Bronchial epithelial cell (primary cell): ENCODE measurements at regions not wholly inside any gene's neighbourhood (a gene's known extent, or its start where the extent isn't known, plus 50 kb on each side); places are given as distances from the start of the nearest gene placed in this dataset.

Experiments used
- DNase-seq: peaks from one replicate; pipeline ENCODE4 v3.0.0-alpha.2; 2010; ENCODE audit warnings: low read depth
- FAIRE-seq: peaks from 2 replicates; lab custom pipeline; 2011; peaks lifted over from hg19 to GRCh38; lab: Jason Lieb, UNC
- H3K27me3 ChIP-seq: 2 replicates; pipeline ENCODE4 v1.5.1; 2011; ENCODE audit warnings: low read length; ENCODE audit not compliant: control insufficient read depth, insufficient read depth
- H3K36me3 ChIP-seq: 2 replicates; pipeline ENCODE4 v1.5.1; 2011; ENCODE audit warnings: low read length; ENCODE audit not compliant: control insufficient read depth, insufficient read depth
- H3K4me3 ChIP-seq: 2 replicates; pipeline ENCODE4 v1.5.1; 2011; ENCODE audit warnings: mild to moderate bottlenecking, low read depth, low read length, control low read depth
- TF ChIP-seq, protein P1 (sequence below): IDR thresholded peaks from 2 replicates; pipeline ENCODE4 v1.5.1; 2011; ENCODE audit warnings: mild to moderate bottlenecking, moderate library complexity, low read length, control low read depth, inconsistent platforms; ENCODE audit not compliant: insufficient read depth, severe bottlenecking

DNA sequence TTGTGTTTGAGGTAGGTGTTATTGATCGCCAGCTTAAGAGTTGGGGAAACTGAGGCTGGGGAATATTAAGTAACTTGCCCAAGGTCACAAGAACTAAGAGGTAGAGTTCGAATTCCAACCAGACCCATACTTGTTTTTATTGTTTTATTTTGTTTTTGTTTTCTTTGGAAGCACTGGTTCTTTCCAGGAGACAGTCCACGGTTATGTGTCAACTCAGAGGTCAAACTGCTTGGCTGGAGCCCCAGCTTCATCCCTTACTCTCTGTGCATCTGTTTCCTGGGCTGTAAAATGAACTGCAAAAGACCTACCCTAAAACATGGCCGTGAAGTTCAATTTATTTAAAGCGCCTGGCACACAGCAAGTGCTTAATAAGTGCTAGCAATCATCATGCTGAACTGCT, 74.4 kb upstream of the MAP1LC3B2 start:
- TF ChIP-seq, protein P1, sequence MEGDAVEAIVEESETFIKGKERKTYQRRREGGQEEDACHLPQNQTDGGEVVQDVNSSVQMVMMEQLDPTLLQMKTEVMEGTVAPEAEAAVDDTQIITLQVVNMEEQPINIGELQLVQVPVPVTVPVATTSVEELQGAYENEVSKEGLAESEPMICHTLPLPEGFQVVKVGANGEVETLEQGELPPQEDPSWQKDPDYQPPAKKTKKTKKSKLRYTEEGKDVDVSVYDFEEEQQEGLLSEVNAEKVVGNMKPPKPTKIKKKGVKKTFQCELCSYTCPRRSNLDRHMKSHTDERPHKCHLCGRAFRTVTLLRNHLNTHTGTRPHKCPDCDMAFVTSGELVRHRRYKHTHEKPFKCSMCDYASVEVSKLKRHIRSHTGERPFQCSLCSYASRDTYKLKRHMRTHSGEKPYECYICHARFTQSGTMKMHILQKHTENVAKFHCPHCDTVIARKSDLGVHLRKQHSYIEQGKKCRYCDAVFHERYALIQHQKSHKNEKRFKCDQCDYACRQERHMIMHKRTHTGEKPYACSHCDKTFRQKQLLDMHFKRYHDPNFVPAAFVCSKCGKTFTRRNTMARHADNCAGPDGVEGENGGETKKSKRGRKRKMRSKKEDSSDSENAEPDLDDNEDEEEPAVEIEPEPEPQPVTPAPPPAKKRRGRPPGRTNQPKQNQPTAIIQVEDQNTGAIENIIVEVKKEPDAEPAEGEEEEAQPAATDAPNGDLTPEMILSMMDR = no peak
- Histone ChIP-seq H3K36me3 (no peaks in the 10 kb centered on the region), H3K4me3 (no peak overlapping the region), H3K27me3 (no peaks in the 10 kb centered on the region)
- FAIRE-seq (no peak), DNase-seq (no peak)

DNA sequence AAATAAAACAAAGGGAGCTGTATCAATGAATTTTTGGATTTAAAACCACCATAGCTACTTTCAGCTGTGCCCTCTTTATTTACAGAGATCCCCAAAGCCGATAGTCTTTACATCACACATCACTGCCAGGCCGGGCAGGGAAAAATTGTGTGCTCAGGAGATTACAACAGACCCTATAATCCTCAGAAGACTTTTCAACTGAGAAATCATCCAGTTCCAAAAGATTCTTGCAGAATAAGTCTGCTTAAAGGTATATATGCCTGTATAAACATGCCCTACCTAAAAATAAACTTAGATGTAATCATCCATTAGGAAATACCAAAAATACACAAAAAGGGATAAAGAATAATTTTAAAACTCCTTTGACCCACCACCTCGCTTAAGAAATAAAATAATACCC, 70.1 kb upstream of the MAP1LC3B2 start:
- FAIRE-seq (no peak), DNase-seq (peak; percentile 64)
- TF ChIP-seq, protein P1 = no peak
- no peak overlapping the region for H3K4me3 ChIP-seq
- no peaks in the 10 kb centered on the region for H3K27me3 ChIP-seq
- H3K36me3 ChIP-seq = no peaks in the 10 kb centered on the region

DNA sequence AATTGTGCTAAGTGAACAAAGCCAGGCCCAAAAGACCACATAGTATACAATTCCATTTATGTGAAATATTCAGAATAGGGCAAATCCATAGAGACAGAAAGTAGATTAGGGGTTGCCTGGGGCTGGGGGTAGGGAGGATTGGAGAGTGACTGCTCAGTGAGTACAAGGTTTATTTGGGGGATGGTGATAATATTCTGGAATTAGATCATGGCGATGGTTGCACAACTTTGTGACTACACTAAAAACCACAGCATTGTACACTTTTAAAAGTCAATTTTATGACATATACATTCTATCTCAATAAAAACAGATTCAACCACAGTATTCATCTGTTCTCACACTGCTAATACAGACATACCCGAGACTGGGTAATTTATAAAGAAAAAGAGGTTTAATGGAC, 68.7 kb upstream of the MAP1LC3B2 start:
- no peaks in the 10 kb centered on the region for H3K36me3 ChIP-seq
- TF ChIP-seq, protein P1 = no peak
- no peaks in the 10 kb centered on the region for H3K27me3 ChIP-seq
- H3K4me3 ChIP-seq = no peak overlapping the region
- FAIRE-seq = no peak
- peak; percentile 74 for DNase-seq

DNA sequence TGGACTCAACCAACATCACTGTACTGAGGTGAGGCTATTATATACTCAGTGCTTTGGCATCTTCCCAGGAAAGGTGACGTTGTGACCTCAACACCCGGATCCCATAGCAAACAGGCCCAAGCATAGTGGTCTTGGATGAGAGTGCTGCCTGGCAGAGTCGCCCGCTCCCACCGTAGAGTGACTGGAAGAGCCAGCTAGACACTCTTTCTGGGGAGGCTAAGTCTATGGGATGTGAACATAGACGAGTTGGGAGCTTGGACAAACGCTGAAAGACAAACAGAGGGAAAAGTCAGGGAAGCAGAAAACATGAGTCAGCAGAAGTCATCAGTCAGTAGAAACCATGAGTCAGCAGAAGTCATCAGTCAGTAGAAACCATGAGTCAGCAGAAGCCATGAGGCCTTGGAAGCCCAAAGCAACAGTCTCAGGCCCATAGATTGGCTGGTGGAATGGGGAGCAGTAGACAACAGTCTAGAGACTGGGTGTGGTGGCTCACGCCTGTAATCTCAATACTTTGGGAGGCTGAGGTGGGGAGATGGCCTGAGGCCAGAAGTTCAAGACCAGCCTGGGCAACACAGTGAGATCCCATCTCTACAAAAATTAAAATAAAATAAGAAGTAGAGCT, 66.4 kb upstream of the MAP1LC3B2 start:
- TF ChIP-seq, protein P1 = no peak
- no peaks in the 10 kb centered on the region for H3K27me3 ChIP-seq
- no peaks in the 10 kb centered on the region for H3K36me3 ChIP-seq
- H3K4me3 ChIP-seq = no peak overlapping the region
- peak; percentile 85 for DNase-seq
- FAIRE-seq = peak; percentile 88

DNA sequence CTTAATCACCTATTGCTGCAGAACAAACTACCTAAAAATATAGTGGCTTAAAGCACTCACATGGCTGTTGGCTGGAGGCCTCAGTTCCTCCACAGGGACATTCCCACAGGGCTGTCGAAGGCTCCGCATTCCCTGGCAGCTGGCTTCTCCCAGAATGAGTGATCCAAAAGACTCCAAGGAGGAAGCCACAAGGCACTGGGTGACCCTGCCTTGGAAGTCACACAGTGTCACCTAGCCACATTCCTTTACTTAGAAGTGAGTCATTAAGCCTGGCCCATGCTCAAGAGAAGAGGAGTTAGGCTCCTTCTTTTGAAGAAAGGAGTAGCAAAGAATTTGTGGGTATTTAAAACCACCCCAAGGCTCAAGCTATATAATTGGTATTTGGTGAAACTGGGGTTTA, 63.9 kb upstream of the MAP1LC3B2 start:
- H3K4me3 ChIP-seq = no peak overlapping the region
- H3K27me3 ChIP-seq = no peaks in the 10 kb centered on the region
- DNase-seq (no peak), FAIRE-seq (no peak)
- TF ChIP-seq, protein P1 = no peak
- H3K36me3 ChIP-seq = no peaks in the 10 kb centered on the region

DNA sequence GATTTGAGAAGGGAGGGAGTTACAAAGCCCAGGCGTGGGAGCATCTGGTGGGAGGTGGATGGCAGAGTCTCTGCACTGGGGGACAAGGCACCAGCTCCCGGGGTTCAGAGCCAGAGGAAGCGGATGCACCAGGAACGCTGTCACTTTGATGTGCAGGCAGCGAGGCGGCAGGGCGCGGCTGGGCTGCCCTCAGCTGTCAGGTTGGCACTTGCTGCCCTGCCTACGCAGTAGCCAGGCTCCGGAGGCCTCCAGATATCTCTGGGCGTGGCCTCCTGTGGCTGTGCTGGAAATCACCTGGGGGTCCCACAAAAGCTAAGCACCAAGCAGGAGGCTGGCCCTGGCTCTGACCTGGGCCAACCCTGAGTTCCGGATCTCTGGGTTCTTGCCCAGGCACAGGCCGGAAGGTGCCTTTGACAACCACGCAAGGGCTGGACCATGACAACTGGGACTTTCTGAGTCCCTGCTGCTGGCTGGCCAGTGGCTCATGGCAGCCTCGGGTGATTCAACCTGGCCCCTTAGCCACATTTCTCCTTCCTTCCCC, 62.1 kb upstream of the MAP1LC3B2 start:
- Histone ChIP-seq H3K27me3 (no peaks in the 10 kb centered on the region), H3K4me3 (no peak overlapping the region), H3K36me3 (no peaks in the 10 kb centered on the region)
- TF ChIP-seq, protein P1 = peak; percentile 11
- FAIRE-seq (no peak), DNase-seq (peak; percentile 68)
